ENCODE measurements at regions not wholly inside any gene's neighbourhood (a gene's known extent, or its start where the extent isn't known, plus 50 kb on each side); places are given as distances from the start of the nearest gene placed in this dataset.
"Not testable (repeated sequence)": the region's sequence is repeated elsewhere in the genome, so short reads cannot be mapped to it uniquely, and the experiment has no call there.

DNA sequence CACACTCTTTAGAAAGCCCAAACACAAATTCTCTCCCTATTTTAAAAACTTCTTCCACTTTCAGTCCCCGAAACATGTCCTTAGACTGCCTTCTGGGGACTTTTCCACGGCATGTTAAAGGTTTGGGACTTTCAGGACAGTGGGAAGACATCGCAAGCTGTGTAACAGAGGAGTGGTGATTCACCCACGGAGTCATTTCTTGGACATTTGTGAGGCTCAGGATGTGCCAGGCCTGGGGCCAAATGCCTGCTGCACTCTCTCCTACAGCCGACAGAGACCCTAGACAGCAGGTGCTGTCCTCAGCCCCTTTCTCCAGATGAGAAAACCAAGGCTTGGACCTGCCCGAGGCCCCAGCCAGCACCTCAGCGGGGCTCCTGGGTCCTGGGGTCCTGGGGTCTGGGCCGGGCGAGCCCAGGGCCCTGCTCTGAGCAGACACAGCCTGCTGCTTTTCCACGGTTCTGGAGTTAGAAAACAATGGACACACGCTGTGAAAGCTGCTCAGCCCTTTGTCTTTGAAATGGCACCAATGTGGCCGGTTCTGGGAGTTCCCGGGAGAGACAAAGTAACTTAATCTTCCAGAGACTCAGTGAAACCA, 370.2 kb upstream of the SFSWAP start:
- no CpG with 5 or more reads among the region's 13 CpGs for WGBS (ENCODE audit: extremely low coverage, insufficient coverage, low lambda C conversion rate)
- H3K79me1 ChIP-seq (ENCODE audit: low read length), result no peaks in the 10 kb centered on the region

DNA sequence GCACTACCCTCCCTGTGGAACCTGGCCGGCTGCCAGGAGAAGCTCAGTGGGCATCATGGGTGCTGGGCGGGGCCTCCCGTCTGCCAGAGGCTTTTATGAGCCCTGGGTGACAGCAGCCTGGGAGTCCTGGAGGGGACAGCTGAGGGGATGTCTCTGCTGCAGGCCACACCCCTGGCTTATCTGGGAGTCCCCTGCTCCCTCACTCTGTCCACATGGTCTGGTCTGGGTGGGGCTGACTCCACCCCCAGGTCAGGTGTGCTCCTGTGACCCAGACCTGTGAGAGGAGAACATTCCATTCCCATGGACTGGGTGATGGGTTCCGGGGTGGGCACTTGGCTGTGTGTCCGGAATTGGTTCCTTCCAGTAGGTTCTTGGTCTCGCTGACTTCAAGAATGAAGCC, 369.3 kb upstream of the SFSWAP start:
- H2BK120ac ChIP-seq (ENCODE audit: low read depth, low read length); H3K4me1 ChIP-seq (ENCODE audit: control insufficient read depth, low read depth, low read length); H3K27ac ChIP-seq (ENCODE audit: low read depth, low read length); H3K27me3 ChIP-seq (ENCODE audit: insufficient read depth, low read length, poor library complexity); H3K36me3 ChIP-seq (ENCODE audit: control insufficient read depth, insufficient read depth, low read length); H3K4ac ChIP-seq (ENCODE audit: low read depth, low read length); H3K56ac ChIP-seq (ENCODE audit: low read length); H4K8ac ChIP-seq (ENCODE audit: low read depth, low read length); H3K23ac ChIP-seq (ENCODE audit: low read length); H3K4me3 ChIP-seq (ENCODE audit: low read length); H3K9ac ChIP-seq (ENCODE audit: low read length); H4K5ac ChIP-seq (ENCODE audit: low read length); H3K4me2 ChIP-seq (ENCODE audit: low read length); H3K79me2 ChIP-seq (ENCODE audit: control insufficient read depth, insufficient read depth, low read length); H3K79me1 ChIP-seq (ENCODE audit: low read length); H2BK5ac ChIP-seq (ENCODE audit: low read length); H2AK5ac ChIP-seq (ENCODE audit: low read length); H2BK15ac ChIP-seq (replicated peaks; ENCODE audit: low read depth); H3K18ac ChIP-seq (ENCODE audit: low read length); DNase-seq: not testable (repeated sequence)
- WGBS (ENCODE audit: extremely low coverage, insufficient coverage, low lambda C conversion rate), result no CpG with 5 or more reads among the region's 6 CpGs

More for the DNA sequence above, 370.2 kb upstream of the SFSWAP start:
- Histone ChIP-seq H3K4ac (ENCODE audit: low read depth, low read length) (no peak overlapping the region), H4K8ac (ENCODE audit: low read depth, low read length) (no peak overlapping the region), H2BK5ac (ENCODE audit: low read length) (no peak overlapping the region), H3K23ac (ENCODE audit: low read length) (no peak overlapping the region), H2BK15ac (replicated peaks; ENCODE audit: low read depth) (no peak overlapping the region), H3K4me1 (ENCODE audit: control insufficient read depth, low read depth, low read length) (no peaks in the 10 kb centered on the region), H3K9ac (ENCODE audit: low read length) (no peak overlapping the region), H3K56ac (ENCODE audit: low read length) (no peak overlapping the region), H3K4me2 (ENCODE audit: low read length) (no peak overlapping the region), H3K79me2 (ENCODE audit: control insufficient read depth, insufficient read depth, low read length) (no peaks in the 10 kb centered on the region), H3K36me3 (ENCODE audit: control insufficient read depth, insufficient read depth, low read length) (no peaks in the 10 kb centered on the region), H2BK120ac (ENCODE audit: low read depth, low read length) (no peak overlapping the region), H2AK5ac (ENCODE audit: low read length) (no peak overlapping the region), H3K27ac (ENCODE audit: low read depth, low read length) (no peak overlapping the region), H3K4me3 (ENCODE audit: low read length) (no peak overlapping the region), H4K5ac (ENCODE audit: low read length) (no peak overlapping the region), H3K27me3 (ENCODE audit: insufficient read depth, low read length, poor library complexity) (no peaks in the 10 kb centered on the region), H3K18ac (ENCODE audit: low read length) (no peak overlapping the region)
- no peak for DNase-seq

DNA sequence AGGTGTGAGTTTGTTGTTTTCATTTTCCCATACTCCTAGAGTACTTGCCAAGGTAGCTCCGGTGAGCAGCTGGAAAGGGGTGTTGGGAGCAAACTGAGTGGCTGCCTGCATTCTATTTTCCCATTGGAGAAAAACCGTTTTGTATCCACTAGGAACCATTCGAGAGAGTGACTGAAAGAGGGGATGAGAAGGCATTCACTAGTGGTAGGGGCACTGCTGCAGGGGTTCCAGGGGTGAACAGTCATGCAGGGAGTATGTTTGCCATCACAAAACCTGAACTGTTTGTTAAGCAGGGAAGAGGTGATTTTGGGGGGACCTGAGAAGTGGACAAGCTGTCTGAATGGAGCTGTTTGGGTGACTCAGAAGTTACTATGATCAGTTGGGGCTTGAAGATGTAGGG, 367.5 kb upstream of the SFSWAP start:
- not testable (repeated sequence) for H3K18ac ChIP-seq (ENCODE audit: low read length); H3K4me3 ChIP-seq (ENCODE audit: low read length); H3K4me2 ChIP-seq (ENCODE audit: low read length); H3K27ac ChIP-seq (ENCODE audit: low read depth, low read length); H4K5ac ChIP-seq (ENCODE audit: low read length); H3K56ac ChIP-seq (ENCODE audit: low read length); H3K36me3 ChIP-seq (ENCODE audit: control insufficient read depth, insufficient read depth, low read length); H3K4ac ChIP-seq (ENCODE audit: low read depth, low read length); H3K79me1 ChIP-seq (ENCODE audit: low read length); H3K79me2 ChIP-seq (ENCODE audit: control insufficient read depth, insufficient read depth, low read length); H3K9ac ChIP-seq (ENCODE audit: low read length); H3K27me3 ChIP-seq (ENCODE audit: insufficient read depth, low read length, poor library complexity); DNase-seq; H2BK15ac ChIP-seq (replicated peaks; ENCODE audit: low read depth); H3K4me1 ChIP-seq (ENCODE audit: control insufficient read depth, low read depth, low read length); H4K8ac ChIP-seq (ENCODE audit: low read depth, low read length); H2BK120ac ChIP-seq (ENCODE audit: low read depth, low read length); H3K23ac ChIP-seq (ENCODE audit: low read length); H2BK5ac ChIP-seq (ENCODE audit: low read length); H2AK5ac ChIP-seq (ENCODE audit: low read length)
- no CpG with 5 or more reads among the region's 3 CpGs for WGBS (ENCODE audit: extremely low coverage, insufficient coverage, low lambda C conversion rate)

- no CpG with 5 or more reads among the region's 22 CpGs for WGBS (ENCODE audit: extremely low coverage, insufficient coverage, low lambda C conversion rate)
Measured at GRCh38 chr12:131344715-131345520, 366.0 kb upstream of the SFSWAP start.

DNA sequence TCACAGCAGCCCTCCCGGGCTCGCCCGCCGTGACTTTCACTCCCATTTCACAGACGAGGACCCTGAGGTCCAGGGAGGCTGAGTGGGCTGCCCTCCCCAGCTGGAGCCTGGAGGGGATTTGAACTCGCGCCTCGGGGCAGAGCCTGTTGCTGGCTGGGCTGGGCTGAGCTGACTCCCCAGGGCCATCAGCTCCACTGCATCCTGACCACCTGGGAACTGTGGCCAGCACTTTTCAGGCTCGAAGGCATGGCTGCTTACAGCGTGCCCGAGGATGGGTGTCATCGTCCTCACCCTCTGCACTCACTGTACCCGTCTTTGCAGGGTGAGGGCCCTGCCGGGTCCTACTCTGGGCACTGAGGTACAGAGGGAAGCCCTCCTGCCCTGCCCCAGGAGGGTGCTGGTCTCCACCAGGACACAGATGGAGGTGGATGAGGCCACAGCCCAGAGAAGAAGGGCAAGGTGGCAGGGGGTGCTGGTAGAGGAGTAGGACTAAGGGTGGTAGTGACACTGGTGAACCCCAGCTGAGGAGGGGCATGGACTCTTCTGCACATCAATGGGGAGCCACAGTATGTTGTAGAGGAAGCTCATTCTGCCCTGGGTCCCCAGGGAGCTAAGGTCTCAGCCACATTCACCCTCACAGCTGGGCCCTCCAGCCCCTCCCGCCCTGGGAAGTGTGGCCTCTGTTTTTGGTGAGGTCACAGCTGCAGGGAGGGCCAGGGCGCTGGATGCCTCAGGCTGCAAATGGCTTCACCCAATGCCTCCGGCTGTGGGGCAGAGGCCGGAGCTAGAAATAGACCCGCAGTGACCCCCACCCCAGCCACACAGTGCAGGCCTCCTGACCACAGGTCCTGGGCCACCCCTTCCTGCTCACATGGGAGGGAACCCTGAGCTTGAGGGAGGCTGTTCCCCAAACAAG, 365.1 kb upstream of the SFSWAP start:
- H2BK120ac ChIP-seq (ENCODE audit: low read depth, low read length), result no peak overlapping the region
- no peak overlapping the region for H3K4me2 ChIP-seq (ENCODE audit: low read length)
- no peak overlapping the region for H3K4ac ChIP-seq (ENCODE audit: low read depth, low read length)
- H3K4me3 ChIP-seq (ENCODE audit: low read length), result no peak overlapping the region
- no peak overlapping the region for H3K23ac ChIP-seq (ENCODE audit: low read length)
- H3K9ac ChIP-seq (ENCODE audit: low read length), result no peak overlapping the region
- H3K56ac ChIP-seq (ENCODE audit: low read length), result no peak overlapping the region
- no peak overlapping the region for H3K27ac ChIP-seq (ENCODE audit: low read depth, low read length)
- no peak overlapping the region for H4K5ac ChIP-seq (ENCODE audit: low read length)
- H3K36me3 ChIP-seq (ENCODE audit: control insufficient read depth, insufficient read depth, low read length), result no peaks in the 10 kb centered on the region
- no CpG with 5 or more reads among the region's 19 CpGs for WGBS (ENCODE audit: extremely low coverage, insufficient coverage, low lambda C conversion rate)
- H2AK5ac ChIP-seq (ENCODE audit: low read length), result no peak overlapping the region
- H3K27me3 ChIP-seq (ENCODE audit: insufficient read depth, low read length, poor library complexity), result no peaks in the 10 kb centered on the region
- no peak overlapping the region for H3K18ac ChIP-seq (ENCODE audit: low read length)
- no peak overlapping the region for H2BK15ac ChIP-seq (replicated peaks; ENCODE audit: low read depth)
- H3K4me1 ChIP-seq (ENCODE audit: control insufficient read depth, low read depth, low read length), result peaks cover 2% of the 10 kb centered on the region
- no peaks in the 10 kb centered on the region for H3K79me2 ChIP-seq (ENCODE audit: control insufficient read depth, insufficient read depth, low read length)
- DNase-seq, result no peak
- H3K79me1 ChIP-seq (ENCODE audit: low read length), result no peaks in the 10 kb centered on the region
- no peak overlapping the region for H2BK5ac ChIP-seq (ENCODE audit: low read length)
- no peak overlapping the region for H4K8ac ChIP-seq (ENCODE audit: low read depth, low read length)

More at GRCh38 chr12:131344715-131345520, 366.0 kb upstream of the SFSWAP start:
- not testable (repeated sequence) for H4K8ac ChIP-seq (ENCODE audit: low read depth, low read length); H3K79me2 ChIP-seq (ENCODE audit: control insufficient read depth, insufficient read depth, low read length); H3K56ac ChIP-seq (ENCODE audit: low read length); H2BK15ac ChIP-seq (replicated peaks; ENCODE audit: low read depth); H2BK120ac ChIP-seq (ENCODE audit: low read depth, low read length); H3K23ac ChIP-seq (ENCODE audit: low read length); H3K9ac ChIP-seq (ENCODE audit: low read length); H3K4ac ChIP-seq (ENCODE audit: low read depth, low read length); H3K18ac ChIP-seq (ENCODE audit: low read length); H3K4me2 ChIP-seq (ENCODE audit: low read length); H3K27ac ChIP-seq (ENCODE audit: low read depth, low read length); DNase-seq; H2BK5ac ChIP-seq (ENCODE audit: low read length); H3K4me3 ChIP-seq (ENCODE audit: low read length); H3K79me1 ChIP-seq (ENCODE audit: low read length); H3K27me3 ChIP-seq (ENCODE audit: insufficient read depth, low read length, poor library complexity); H3K4me1 ChIP-seq (ENCODE audit: control insufficient read depth, low read depth, low read length); H4K5ac ChIP-seq (ENCODE audit: low read length); H2AK5ac ChIP-seq (ENCODE audit: low read length); H3K36me3 ChIP-seq (ENCODE audit: control insufficient read depth, insufficient read depth, low read length)

Measured in mesendoderm (in vitro differentiated cells).